Mucosa of descending colon (tissue), 3 donors: ENCODE measurements at regions not wholly inside any gene's neighbourhood (a gene's known extent, or its start where the extent isn't known, plus 50 kb on each side); places are given as distances from the start of the nearest gene placed in this dataset.

Source experiments
- ATAC-seq: fragments of 200-7000 bp; cut with Tn5 transposase; one replicate; pipeline ENCODE4 v1.9.1; 2020; ENCODE audit warnings: mild to moderate bottlenecking, moderate library complexity
- DNase-seq, 3 donors: peaks; one replicate each; pipeline ENCODE4 v3.0.0-alpha.2; 2020
- H3K36me3 ChIP-seq: fragments of 200-600 bp; one replicate; pipeline ENCODE4 v1.8.0; 2021; ENCODE audit warnings: low read depth, mild to moderate bottlenecking
- H3K4me1 ChIP-seq: fragments of 200-600 bp; one replicate; pipeline ENCODE4 v1.8.0; 2021; ENCODE audit warnings: low read depth, mild to moderate bottlenecking
- H3K4me3 ChIP-seq: fragments of 200-600 bp; one replicate; pipeline ENCODE4 v1.8.0; 2021; ENCODE audit warnings: mild to moderate bottlenecking
- H3K9me3 ChIP-seq: fragments of 200-600 bp; one replicate; pipeline ENCODE4 v1.8.0; 2021; ENCODE audit warnings: mild to moderate bottlenecking
- CTCF ChIP-seq: fragments of 200-600 bp; IDR thresholded peaks from one replicate; pipeline ENCODE4 v1.8.0; 2022; ENCODE audit warnings: antibody characterized with exemption, mild to moderate bottlenecking
- intact Hi-C, 2 donors: fragments of 100-400 bp; cut with DNase I in 1 of 2; cut with micrococcal nuclease in 1 of 2; formaldehyde crosslinking; loops; one replicate each; pipeline versions ENCODE4 v1.11.0 to v1.11.1; 2022; cut with DNase I, micrococcal nuclease
- donor health status: DM: no; HTN: no; CAD: no; lungs with moderate emphysema.
- donor health status: DM: no; HTN: no; CAD: no.
- donor health status: DM: no; HTN: yes; CAD: no.

GRCh38 chr6:93900142-93900541 lies 480.8 kb upstream of the EPHA7 start:
- Histone ChIP-seq H3K9me3 (no peaks in the 10 kb centered on the region), H3K4me1 (no peaks in the 10 kb centered on the region), H3K36me3 (no peaks in the 10 kb centered on the region), H3K4me3 (no peak overlapping the region)
- DNase-seq (no peak), ATAC-seq (no peak)
- TF ChIP-seq CTCF = no peak
- intact Hi-C loops = no loop called here

GRCh38 chr6:93896081-93896480 lies 476.7 kb upstream of the EPHA7 start:
- intact Hi-C loops = no loop called here
- no peak for ATAC-seq
- no peaks in the 10 kb centered on the region for H3K9me3 ChIP-seq

GRCh38 chr6:93894521-93894920 lies 475.2 kb upstream of the EPHA7 start:
- no peak for DNase-seq
- intact Hi-C loops = no loop called here
- no peak for ATAC-seq
- H3K4me1 ChIP-seq = no peaks in the 10 kb centered on the region
- no peaks in the 10 kb centered on the region for H3K9me3 ChIP-seq
- H3K36me3 ChIP-seq = no peaks in the 10 kb centered on the region
- H3K4me3 ChIP-seq = no peak overlapping the region
- TF ChIP-seq CTCF = no peak

More at GRCh38 chr6:93896081-93896480, 476.7 kb upstream of the EPHA7 start:
- no peak overlapping the region for H3K4me3 ChIP-seq
- H3K36me3 ChIP-seq = no peaks in the 10 kb centered on the region
- H3K4me1 ChIP-seq = no peaks in the 10 kb centered on the region
- no peak for DNase-seq
- TF ChIP-seq CTCF = no peak

- Histone ChIP-seq H3K36me3 (no peaks in the 10 kb centered on the region), H3K4me1 (no peaks in the 10 kb centered on the region), H3K9me3 (no peaks in the 10 kb centered on the region), H3K4me3 (no peak overlapping the region)
- intact Hi-C loops = no loop called here
- no peak for ATAC-seq
- no peak for DNase-seq
- TF ChIP-seq CTCF = no peak
Observed at GRCh38 chr6:93889713-93890112, 470.4 kb upstream of the EPHA7 start.

- ATAC-seq (no peak), DNase-seq (no peak)
- no peaks in the 10 kb centered on the region for H3K36me3 ChIP-seq
- no peaks in the 10 kb centered on the region for H3K9me3 ChIP-seq
- no peak for TF ChIP-seq CTCF
- H3K4me3 ChIP-seq = no peak overlapping the region
- intact Hi-C loops = no loop called here
- H3K4me1 ChIP-seq = no peaks in the 10 kb centered on the region
Observed at GRCh38 chr6:93886416-93886815, 467.1 kb upstream of the EPHA7 start.

GRCh38 chr6:93859971-93860370 lies 440.6 kb upstream of the EPHA7 start:
- ATAC-seq (no peak), DNase-seq (no peak)
- no peak for TF ChIP-seq CTCF
- H3K4me1 ChIP-seq = no peaks in the 10 kb centered on the region
- no peaks in the 10 kb centered on the region for H3K9me3 ChIP-seq
- intact Hi-C loops = no loop called here
- H3K4me3 ChIP-seq = no peak overlapping the region
- no peaks in the 10 kb centered on the region for H3K36me3 ChIP-seq
